GM23248 (cell line): ENCODE measurements at regions not wholly inside any gene's neighbourhood (a gene's known extent, or its start where the extent isn't known, plus 50 kb on each side); places are given as distances from the start of the nearest gene placed in this dataset.
"Not testable (repeated sequence)": the region's sequence is repeated elsewhere in the genome, so short reads cannot be mapped to it uniquely, and the experiment has no call there.

Experiments
- EZH2 ChIP-seq: fragments of 200-600 bp; sonication (generic); IDR thresholded peaks from 2 replicates; pipeline ENCODE4 v1.6.1; 2018; ENCODE audit warnings: antibody characterized with exemption, mild to moderate bottlenecking; ENCODE audit not compliant: insufficient read depth, poor library complexity, severe bottlenecking
- EZH2phosphoT487 ChIP-seq: fragments of 200-600 bp; sonication (generic); IDR thresholded peaks from 2 replicates; pipeline ENCODE4 v1.6.1; 2018; ENCODE audit warnings: antibody characterized with exemption, moderate library complexity, mild to moderate bottlenecking, low read depth; ENCODE audit not compliant: insufficient read depth

- TF ChIP-seq EZH2, EZH2phosphoT487: not testable (repeated sequence)
These were observed 150.5 kb upstream of the TOP1 start for GRCh38 chr20:40878099-40878498.
